ENCODE measurements at regions not wholly inside any gene's neighbourhood (a gene's known extent, or its start where the extent isn't known, plus 50 kb on each side); places are given as distances from the start of the nearest gene placed in this dataset.
"Not testable (repeated sequence)": the region's sequence is repeated elsewhere in the genome, so short reads cannot be mapped to it uniquely, and the experiment has no call there.

DNA sequence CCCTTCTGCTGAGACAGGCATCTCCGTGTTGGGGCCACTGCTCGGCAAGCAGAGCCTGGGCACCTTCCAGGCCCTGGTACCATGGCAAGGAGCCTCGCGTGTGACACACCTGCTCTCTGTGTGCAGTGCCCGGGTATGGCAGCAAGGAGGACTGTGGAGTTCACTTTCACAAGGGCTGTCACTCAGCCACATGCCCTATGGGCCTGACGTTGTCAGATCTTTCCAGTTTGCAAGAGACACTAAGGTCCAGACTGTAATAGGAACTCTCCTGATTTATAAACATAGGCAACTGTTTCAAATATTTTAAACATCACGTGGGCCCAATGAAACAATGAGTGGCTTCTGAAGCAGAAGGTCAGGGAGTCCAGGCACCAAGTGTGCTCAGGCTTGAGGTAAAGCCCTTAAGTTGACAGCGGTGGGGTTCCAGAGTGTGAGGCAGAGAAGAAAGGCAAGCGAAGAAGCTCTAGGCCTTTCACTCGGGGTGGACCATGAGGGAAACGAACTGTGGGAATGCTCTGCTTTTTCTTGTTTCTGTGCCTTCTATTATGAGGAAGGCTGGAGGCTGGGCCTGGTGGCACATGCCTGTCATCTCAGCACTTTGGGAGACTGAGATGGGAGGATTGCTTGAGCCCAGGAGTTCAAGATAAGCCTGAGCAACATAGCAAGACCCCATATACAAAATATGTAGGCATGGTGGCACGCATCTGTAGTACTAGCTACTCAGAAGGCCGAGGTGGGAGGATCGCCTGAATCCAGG is 108.6 kb upstream of the TRIM2 start:
- Histone ChIP-seq H3K27ac (no peak overlapping the region), H3K36me3 (replicated peaks in 1 of 2) (no peaks in the 10 kb centered on the region), H3K4me1 (replicated peaks in 1 of 2) (no peaks in the 10 kb centered on the region), H3K27me3 (no peaks in the 10 kb centered on the region), H3K4me3 (no peak overlapping the region), H3K9me3 (replicated peaks in 1 of 3) (no peaks in the 10 kb centered on the region)
- 84 to 91% (median 87%) methylated on average over 10 to 14 of the region's 14 CpGs for WGBS, 4 donors
- intact Hi-C loops (cut with DNase I) = no loop called here
- DNase-seq = no peak
- no peak for TF ChIP-seq POLR2A (IDR thresholded peaks at IDR 0.05)
- TF ChIP-seq, protein P1, sequence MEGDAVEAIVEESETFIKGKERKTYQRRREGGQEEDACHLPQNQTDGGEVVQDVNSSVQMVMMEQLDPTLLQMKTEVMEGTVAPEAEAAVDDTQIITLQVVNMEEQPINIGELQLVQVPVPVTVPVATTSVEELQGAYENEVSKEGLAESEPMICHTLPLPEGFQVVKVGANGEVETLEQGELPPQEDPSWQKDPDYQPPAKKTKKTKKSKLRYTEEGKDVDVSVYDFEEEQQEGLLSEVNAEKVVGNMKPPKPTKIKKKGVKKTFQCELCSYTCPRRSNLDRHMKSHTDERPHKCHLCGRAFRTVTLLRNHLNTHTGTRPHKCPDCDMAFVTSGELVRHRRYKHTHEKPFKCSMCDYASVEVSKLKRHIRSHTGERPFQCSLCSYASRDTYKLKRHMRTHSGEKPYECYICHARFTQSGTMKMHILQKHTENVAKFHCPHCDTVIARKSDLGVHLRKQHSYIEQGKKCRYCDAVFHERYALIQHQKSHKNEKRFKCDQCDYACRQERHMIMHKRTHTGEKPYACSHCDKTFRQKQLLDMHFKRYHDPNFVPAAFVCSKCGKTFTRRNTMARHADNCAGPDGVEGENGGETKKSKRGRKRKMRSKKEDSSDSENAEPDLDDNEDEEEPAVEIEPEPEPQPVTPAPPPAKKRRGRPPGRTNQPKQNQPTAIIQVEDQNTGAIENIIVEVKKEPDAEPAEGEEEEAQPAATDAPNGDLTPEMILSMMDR (IDR thresholded peaks at IDR 0.05) = no peak

GRCh38 chr4:153096344-153096743 is 107.9 kb upstream of the TRIM2 start:
- no peaks in the 10 kb centered on the region for H3K36me3 ChIP-seq (replicated peaks in 1 of 2)
- TF ChIP-seq, protein P1 (IDR thresholded peaks at IDR 0.05) = no peak
- TF ChIP-seq POLR2A (IDR thresholded peaks at IDR 0.05) = no peak
- H3K27me3 ChIP-seq = no peaks in the 10 kb centered on the region
- no peaks in the 10 kb centered on the region for H3K4me1 ChIP-seq (replicated peaks in 1 of 2)
- no peak overlapping the region for H3K27ac ChIP-seq
- intact Hi-C loops (cut with DNase I) = no loop called here
- H3K4me3 ChIP-seq = no peak overlapping the region
- WGBS, 4 donors = 88 to 92% (median 90%) methylated on average over 3 of the region's 3 CpGs
- DNase-seq = no peak
- H3K9me3 ChIP-seq (replicated peaks in 1 of 3) = no peaks in the 10 kb centered on the region

DNA sequence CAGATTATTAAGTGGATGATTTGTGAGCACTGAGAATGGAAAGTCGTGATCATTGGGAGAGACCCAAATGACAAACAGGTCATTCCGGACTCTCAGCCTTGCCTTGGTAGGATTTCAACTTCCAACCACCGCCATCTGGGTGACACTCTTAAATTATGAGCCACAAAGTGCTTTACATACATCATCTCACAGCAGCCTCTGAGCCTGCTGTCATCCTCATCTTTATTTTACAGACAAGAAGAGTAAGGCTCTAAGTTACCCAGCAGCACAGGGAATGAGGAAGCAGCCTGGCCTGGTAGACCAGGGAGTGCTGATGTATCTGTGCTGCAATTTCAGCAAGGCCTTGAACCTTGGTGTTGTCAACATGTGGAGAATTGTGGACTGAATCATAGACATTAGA is 105.8 kb upstream of the TRIM2 start:
- H3K4me3 ChIP-seq = no peak overlapping the region
- intact Hi-C loops (cut with DNase I) = no loop called here

DNA sequence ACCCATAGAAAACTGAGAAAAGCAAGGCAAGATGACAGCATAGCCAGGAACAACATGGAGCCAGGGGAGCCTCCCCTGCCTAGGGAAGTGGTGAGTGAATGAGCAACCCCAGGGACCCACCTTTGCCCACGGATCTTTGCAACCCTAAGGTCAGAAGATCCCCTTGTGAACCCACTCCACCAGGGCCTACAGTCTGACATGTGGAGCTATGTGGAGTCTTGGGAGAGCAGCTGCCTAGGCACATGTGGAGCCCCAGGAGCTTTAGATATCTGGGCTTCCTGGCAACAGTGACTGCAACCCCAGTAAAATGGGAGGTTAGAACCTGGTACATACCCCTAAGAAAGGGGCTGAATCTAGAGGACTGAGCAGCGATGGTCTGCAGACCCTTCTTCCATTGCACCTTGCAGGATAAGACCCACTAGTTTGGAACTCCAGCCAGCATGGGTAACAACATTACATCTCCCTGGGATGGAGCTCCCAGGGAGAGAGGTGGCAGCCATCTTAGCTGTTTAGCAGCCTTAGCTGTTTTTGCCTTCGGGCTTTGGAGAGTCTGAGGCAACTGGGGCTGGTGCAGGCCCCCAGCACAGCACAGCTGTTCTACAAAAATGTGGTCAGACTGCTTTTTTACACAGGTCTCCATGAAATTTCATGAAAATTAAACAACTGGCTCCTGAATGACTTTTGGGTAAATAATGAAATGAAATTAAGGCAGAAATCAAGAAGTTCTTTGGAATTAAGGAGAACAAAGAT is 104.7 kb upstream of the TRIM2 start:
- TF ChIP-seq POLR2A (IDR thresholded peaks at IDR 0.05) = no peak
- TF ChIP-seq, protein P1 (IDR thresholded peaks at IDR 0.05) = no peak
- intact Hi-C loops (cut with DNase I) = no loop called here
- WGBS, 4 donors = 78 to 100% (median 90%) methylated on average over 1 to 3 of the region's 3 CpGs
- Histone ChIP-seq H3K27me3 (no peaks in the 10 kb centered on the region), H3K4me1 (replicated peaks in 1 of 2) (no peaks in the 10 kb centered on the region), H3K36me3 (replicated peaks in 1 of 2) (no peaks in the 10 kb centered on the region), H3K9me3 (replicated peaks in 1 of 3) (no peaks in the 10 kb centered on the region), H3K4me3 (no peak overlapping the region), H3K27ac (no peak overlapping the region)
- no peak for DNase-seq

More for the DNA sequence above, 105.8 kb upstream of the TRIM2 start:
- no peaks in the 10 kb centered on the region for H3K36me3 ChIP-seq (replicated peaks in 1 of 2)
- no peaks in the 10 kb centered on the region for H3K4me1 ChIP-seq (replicated peaks in 1 of 2)
- TF ChIP-seq, protein P1 (IDR thresholded peaks at IDR 0.05) = no peak
- TF ChIP-seq POLR2A (IDR thresholded peaks at IDR 0.05) = no peak
- 39 to 52% (median 47%) methylated on average over 3 of the region's 3 CpGs for WGBS, 4 donors
- no peaks in the 10 kb centered on the region for H3K9me3 ChIP-seq (replicated peaks in 1 of 3)
- no peak for DNase-seq
- no peaks in the 10 kb centered on the region for H3K27me3 ChIP-seq
- H3K27ac ChIP-seq = no peak overlapping the region

DNA sequence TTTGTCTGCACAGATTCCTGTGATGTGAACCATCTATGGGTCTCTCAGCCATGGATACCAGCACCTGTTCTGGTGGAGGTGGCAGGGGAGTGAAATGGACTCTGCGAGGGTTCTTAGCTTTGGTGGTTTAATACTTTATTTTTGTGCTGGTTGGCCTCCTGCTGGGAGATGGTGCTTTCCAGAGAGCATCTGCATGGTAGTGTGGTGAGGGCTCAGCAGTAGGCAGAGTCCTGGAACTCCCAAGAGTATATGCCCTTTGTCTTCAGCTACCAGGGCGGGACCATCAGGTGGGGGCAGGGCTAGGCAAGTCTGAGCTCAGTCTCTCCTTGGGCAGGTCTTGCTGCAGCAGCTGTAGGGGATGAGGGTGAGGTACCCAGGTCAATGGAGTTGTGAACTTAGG is 97.5 kb upstream of the TRIM2 start:
- 66 to 92% (median 89%) methylated on average over 1 to 2 of the region's 2 CpGs for WGBS, 4 donors
- H3K27me3 ChIP-seq; intact Hi-C loops (cut with DNase I); H3K4me3 ChIP-seq; H3K4me1 ChIP-seq (replicated peaks in 1 of 2); DNase-seq; H3K9me3 ChIP-seq (replicated peaks in 1 of 3); H3K36me3 ChIP-seq (replicated peaks in 1 of 2); H3K27ac ChIP-seq: not testable (repeated sequence)

Data from adrenal gland (tissue), 9 donors.